Skin of body (tissue), 1 donor: ENCODE measurements at regions not wholly inside any gene's neighbourhood (a gene's known extent, or its start where the extent isn't known, plus 50 kb on each side); places are given as distances from the start of the nearest gene placed in this dataset.
"Not testable (repeated sequence)": the region's sequence is repeated elsewhere in the genome, so short reads cannot be mapped to it uniquely, and the experiment has no call there.

ENCODE experiments used
- DNase-seq: peaks from one replicate; lab custom pipeline; 2025; lab: John Stamatoyannopoulos, UW

DNA sequence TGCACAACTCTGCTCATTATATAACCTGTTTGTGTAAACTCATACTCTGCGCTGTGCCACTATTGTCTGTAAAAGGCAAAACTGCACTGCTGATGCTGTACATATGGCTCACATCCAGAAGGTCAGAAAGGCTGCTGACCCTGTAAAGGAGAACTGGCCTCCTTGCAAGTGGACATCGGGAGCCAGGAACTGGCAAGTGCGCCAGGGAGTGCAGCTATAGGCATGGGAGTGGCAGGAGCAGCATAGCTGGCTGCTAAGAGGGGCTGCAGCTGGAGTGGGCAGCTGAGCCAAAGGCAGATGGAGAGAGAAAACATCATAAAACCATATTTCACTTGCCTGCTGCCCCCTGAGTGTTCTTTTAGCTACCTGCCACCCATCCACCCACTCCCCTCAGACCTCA lies 2183.4 kb upstream of the ACO1 start:
- no peak for DNase-seq

DNA sequence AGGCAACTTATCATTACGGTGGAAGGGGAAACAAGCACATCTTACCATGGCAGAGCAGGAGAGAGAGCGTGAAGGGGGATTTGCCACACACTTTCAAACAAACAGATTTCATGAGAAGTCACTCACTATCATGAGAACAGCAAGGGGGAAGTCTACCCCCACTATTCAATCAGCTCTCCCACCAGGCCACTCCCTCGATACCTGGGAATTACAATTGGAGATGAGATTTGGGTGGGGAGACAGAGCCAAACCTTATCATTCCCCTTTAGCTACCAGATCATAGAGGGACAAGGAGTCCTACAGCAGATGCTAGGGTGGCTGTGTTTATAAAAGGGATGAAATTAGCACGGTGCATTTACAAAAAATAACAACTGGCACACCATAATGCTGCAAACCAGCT lies 2149.4 kb upstream of the ACO1 start:
- DNase-seq: no peak

DNA sequence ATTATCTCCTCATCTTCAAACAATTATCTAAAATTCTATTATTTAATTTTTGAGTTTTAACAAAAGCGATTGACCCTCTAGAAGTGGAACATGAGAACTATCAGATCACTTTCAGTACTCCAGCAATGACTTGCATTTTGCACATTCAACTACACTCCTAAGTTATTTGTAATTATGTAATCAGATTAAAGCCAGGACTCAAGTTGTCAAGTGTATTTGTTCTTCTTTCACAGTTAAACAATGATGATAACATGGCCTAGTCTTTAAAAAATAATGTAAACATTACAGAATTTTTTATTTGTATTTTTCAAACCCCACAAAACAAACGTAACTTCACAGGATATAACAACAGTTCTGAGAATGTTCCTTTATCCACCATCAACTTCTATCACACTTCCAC lies 2148.9 kb upstream of the ACO1 start:
- DNase-seq: no peak

DNA sequence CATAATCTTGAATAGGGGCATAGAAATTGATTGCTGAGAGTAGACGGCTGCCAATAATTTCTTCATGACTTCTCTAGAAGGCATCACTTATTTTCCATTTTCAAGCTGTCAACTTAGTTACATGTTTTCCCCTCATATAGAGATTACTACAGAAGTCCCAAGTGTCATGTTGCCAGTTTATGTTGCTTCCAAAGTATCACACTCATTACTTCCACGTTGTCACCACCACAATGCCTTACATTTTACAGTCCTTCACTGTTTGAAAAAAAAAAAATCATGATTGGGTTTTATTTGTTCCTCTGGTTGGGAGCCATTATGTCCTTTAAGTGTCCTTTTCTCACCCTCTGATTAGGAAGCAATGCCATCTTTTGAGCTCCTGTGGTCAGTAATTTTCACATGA lies 2144.6 kb upstream of the ACO1 start:
- DNase-seq: no peak

DNA sequence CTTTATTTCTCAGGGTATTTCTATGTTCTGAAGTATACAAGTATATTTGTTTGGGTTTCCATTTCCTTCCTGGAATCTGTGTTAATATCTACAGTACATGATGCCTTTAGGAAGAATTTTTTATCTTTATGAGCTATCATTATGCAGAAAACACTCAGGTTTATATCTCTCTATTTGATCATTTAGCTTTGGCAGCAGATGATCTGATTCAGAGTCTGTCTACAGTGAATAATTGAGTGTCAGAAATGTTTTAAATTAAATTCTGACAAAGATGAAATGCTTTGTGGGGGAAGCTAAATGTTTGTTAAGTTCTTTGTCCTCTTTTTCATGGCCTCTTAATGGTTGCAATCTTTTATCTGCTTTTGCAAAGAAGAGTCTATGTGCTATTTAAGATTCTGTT lies 2141.0 kb upstream of the ACO1 start:
- DNase-seq: no peak

DNA sequence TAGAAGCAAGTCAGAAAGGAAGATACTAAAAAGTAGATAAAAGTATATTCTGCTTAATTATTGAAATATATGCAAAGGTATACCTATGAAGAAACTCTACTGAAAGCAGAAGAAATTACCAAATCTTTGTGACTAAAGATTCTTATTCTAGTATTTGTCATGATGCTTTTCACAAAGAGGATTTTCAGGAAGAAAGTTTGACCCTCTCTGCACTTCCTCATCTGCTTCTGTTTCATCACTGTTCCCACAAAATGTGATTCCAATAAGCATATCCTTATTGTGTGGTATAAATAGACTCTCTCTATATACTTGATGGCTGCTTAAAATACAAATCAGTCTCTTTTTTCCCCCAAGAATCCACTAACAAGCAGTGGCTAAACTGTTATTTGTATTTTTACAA lies 2139.6 kb upstream of the ACO1 start:
- DNase-seq: no peak

DNA sequence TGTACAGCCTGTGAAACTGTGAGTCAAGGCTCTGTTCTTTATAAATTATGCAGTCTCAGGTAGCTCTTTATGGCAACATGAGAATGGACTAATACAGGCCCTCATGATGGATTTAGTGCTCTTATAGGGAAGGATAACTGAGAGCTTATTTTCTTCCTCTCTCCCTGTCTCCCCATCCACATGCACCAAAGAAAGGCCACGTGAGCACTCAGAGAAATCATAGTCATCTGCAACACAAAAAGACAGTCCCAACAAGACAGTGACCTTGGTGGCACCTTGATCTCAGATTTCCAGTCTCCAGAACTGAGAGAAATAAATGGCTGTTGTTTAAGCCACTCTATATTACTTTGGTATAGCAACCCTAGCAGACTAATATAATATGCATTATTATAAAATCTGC lies 2133.6 kb upstream of the ACO1 start:
- no peak for DNase-seq

DNA sequence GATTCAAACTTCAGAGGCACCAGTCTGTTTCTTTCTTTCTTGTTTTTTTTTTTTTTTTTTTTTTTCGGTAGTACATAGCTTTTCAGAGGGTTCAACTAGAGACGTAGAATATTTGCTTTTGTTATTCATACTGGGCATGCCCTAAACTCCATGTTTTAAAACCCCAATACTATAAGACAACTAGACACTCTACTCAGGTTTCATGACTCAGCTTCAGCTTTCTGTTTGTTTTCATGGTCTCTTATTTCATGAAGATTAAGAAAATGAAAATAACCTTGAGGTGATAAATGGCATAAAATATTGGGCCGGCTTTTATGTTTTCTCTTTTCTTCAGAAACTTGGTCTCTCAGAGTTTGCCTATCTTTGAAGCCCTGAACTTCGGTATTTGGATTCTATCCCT lies 2126.3 kb upstream of the ACO1 start:
- DNase-seq: no peak

DNA sequence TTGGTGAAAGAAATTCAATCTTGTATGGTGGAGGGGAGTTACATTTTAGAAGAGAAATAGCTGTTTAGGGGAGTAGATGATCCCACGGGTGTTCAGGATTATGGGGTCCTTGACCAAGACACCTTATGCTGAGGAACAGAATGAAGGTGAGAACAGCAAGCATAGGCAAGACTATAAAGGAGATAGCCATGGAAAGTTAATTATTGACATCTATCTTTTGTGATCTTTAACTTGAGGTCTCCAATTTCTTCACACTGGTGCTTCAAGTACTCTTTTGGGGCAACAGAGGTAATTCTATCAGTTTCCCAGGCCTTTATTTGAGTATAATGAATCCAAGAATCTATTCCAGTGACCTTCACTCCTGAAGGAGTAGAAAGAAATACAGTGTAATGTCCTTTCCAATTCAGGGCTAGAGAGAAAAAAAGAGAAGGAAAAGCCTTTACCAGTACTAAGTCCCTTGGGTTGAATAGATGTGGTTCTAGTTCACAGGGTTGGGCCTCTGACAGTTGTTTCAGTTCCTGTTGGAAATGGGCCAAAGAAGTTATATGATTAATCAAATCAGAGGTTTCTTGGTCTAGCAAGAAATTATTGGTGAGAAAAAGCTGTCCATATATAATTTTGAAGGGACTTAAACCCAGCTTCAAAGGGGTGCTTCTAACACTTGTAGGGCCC lies 2104.1 kb upstream of the ACO1 start:
- DNase-seq: no peak

DNA sequence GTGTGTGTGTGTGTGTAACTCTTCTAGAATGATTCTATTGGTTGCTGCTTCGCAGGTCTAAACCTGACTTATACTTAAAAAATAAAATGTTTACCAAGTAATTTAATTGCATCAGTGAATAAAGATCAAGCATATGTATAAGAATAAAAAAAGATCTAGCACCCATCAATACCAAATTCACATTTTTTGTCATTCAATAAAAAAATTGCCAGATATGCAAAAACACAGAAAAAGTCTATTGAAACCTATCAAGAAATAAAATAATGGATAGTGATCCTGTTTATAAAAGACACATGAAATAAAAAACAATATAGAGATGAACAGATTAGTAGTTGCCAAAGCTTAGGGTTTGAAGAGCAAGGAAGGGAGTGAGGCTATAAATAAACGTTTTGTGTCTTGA lies 2095.0 kb upstream of the ACO1 start:
- no peak for DNase-seq

DNA sequence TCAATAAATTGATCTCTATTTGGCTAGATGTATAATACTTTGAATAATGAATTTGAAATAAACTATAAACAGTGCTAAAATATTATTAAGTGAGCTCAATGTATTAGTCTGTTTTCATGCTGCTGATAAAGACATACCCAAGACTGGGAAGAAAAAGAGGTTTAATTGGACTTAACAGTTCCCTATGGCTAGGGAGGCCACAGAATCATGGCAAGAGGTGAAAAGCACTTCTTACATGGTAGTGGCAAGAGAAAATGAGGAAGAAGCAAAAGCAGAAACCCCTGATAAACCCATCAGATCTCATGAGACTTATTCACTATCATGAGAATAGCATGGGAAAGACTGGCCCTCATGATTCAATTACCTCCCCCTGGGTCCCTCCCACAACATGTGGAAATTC lies 2092.4 kb upstream of the ACO1 start:
- DNase-seq: not testable (repeated sequence)

DNA sequence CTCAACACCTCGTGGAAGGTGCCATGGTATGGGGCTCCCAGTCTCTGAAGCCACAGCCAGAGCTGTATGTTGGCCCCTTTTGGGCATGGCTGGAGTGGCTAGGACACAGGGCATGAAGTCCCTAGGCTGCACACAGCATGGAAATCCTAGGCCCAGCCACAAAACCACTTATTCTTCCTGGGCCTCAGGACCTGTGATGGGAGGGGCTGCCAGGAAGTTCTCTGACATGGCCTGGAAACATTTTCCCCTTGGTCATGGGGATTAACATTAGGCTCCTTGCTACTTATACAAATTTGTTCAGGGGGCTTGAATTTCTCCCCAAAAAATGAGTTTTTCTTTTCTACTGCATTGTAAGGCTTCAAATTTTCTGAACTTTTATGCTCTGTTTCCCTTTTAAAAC lies 2091.2 kb upstream of the ACO1 start:
- DNase-seq: no peak

DNA sequence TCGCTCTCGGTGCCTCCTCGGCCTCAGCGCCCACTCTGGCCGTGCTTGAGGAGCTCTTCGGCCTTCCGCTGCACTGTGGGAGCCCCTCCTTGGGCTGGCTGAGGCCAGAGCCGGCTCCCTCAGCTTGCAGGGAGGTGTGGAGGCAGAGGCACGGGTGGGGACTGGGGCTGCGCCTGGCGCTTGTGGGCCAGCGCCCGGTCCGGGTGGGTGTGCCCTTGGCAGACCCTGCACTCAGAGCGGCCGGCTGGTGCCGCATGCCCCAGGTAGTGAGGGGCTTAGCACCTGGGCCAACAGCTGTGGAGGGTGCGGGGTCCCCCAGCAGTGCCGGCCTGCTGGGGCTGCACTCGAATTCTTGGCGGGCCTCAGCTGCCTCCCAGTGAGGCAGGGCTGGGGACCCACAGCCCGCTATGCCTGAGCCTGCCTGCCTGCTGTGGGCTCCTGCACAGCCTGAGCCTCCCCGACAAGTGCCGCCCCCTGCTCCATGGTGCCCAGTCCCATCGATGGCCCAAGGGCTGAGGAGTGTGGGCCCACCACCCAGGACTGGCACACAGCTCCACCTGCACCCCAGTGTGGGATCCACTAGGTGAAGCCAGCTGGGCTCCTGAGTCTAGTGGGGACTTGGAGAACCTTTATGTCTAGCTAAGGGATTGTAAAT lies 2085.2 kb upstream of the ACO1 start:
- no peak for DNase-seq

DNA sequence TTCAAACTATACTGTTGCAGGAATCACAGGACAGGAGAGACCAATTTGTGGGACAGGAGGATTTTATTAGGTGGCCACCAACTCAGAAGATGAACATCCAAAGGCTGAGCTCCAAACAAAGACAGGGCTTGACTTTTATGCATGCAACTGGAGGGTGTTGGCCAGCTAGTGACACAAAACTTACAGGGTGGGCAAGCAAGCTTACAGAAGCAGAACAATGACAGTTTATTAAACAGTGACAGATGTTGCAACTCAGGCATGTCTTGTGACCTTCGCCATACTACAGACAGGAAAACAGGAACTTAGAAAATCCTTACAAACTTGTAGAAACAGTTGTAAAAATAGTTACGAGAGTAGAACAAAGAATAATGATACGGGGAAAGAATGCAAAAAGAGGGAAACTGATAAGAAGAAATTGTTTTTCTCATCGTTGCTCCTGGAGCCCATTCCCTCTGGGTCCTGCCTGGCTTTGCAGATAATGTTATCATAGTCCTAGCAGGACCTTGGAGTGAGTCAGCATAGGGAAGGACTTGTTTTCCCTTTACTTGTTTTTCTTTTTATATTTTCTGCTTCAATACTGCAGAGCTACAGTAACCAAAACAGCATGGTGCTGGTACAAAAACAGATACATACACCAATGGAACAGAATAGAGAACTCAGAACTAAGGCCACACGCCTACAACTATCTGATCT lies 2083.0 kb upstream of the ACO1 start:
- peak; percentile 32 for DNase-seq

DNA sequence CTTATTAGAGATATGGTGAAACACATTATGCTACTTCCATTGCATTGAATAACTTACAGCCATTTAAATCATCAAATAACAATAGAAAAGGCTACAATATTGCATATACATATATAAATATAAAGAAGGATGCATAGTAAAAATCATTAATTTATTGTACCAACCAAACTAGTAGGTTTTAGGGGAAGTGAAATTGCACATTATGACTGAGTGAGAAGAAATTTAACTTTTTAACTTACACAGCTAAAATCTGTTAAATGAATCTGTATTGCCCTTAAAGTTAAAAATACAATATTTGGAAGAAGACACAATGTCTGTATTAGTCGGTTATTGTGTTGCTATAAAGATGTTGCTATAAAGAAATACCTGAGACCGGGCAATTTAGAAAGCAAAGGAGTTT lies 2073.7 kb upstream of the ACO1 start:
- no peak for DNase-seq

DNA sequence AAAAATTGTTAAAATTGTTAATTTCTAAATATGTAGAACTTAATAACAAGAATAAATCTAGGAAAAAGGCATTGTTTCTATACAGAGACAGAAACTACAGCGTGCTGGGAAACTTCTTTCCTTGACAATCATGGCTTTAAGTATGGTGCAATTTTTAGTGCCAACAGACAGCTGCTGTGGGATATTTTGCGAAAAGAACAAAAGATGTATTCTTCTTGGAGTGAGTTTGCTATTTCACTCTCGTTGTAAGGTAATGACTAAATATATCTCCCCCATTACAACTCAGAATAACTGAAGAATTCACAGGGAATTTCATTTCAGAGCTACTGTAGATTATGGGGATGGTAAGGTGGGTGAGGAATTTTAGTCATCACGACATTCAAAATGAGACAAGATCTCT lies 2055.0 kb upstream of the ACO1 start:
- DNase-seq: no peak

DNA sequence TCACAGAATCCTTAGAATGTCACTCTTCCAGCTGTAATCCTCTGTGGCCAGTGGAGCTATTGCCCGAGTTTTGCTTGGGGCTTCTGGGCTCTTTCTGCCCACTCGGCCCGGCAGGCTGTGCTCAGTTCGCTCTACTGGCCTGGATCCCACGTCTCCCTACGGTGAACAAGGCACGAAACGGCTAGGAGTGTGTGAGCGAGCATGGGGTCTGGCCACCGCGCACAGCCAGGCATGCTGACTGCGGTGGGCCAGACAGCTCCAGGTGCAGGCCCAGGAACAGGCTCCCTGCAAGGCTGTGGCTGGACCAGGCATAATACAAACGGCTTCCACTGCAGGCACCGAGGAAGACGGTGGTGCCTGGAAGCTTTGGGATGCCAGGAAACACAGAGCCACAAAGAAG lies 2035.5 kb upstream of the ACO1 start:
- DNase-seq: no peak

DNA sequence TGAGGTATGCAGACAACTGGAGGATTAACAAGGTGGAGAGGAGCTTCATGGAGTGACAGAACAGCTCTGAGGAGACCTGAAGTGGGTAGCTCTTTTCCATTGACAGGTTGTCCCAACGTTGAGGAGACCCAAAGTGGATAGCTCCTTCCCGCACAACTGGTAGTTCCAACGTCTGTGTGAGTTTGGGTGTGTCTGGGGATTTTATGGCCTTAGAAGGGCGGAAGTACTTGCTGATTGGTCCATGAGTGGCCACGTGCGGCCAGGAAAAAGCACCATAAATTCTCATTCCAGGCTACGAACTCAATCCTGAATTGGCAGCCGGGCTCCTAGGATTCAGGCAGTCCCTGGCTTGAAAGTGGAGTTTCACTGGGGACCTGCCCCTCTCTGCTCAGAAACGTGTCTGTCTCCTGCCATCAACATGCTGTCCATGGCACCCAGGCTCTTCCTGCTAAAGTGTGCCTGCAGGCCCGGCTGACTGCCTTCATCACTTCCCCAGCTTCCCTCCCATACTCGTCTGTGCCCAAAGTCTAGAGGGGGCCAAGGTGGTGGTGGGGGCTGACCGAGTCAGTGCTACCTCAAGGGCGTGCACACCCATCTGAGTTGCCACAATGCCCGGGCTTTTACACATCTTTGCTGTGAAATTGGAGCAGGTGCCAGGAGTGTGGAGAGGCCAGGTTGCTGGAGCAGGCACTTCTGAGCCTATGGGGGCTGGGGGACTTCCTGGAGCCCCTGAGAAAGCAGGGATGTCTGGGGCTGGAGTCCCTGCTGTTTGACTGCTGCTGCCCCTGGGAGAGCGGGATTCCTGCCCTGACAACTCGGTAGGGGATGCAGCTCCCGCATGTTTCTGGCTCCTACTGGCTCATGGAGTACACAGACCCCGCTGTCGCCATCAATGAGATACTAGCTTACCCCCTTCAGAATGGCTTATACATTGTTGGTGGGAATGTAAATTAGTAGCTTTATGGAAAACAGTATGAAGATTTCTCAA lies 2034.6 kb upstream of the ACO1 start:
- DNase-seq: no peak

DNA sequence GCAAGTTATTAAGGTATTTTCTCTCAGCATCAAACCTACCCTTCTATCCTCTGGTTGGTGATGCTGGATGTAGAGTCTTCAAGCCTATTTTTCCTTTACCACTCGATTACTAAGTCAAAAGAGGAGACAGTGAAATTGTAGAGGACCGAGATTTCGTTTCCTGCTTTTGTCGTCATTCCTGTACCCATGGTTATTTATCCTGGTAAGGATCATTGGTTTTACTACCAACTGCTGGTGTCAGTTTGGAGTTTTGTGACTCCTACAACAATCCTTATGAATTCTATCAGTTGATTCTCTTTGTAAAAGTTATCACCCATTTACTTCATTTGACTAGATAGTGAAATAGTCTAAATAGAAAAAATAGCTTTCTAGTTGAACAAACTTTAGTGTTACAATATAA lies 2028.2 kb upstream of the ACO1 start:
- no peak for DNase-seq

DNA sequence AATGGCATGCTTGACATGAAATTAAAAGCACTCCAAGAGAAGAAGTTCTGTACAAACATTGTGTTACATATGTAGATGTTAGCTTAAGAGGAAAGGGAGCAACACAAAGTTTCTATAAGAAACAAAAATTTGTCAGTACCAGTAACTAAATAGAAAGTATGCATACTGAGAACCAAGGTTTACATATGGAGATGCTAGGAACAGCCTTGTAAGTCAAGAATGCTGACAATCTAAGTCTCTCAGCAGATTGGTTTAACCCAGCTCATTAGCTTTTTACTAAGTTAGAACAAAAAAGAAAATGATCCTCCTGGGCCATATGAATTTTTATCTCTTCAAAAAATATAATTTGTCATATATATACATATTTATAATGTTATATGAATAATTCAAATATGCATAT lies 2022.1 kb upstream of the ACO1 start:
- no peak for DNase-seq

DNA sequence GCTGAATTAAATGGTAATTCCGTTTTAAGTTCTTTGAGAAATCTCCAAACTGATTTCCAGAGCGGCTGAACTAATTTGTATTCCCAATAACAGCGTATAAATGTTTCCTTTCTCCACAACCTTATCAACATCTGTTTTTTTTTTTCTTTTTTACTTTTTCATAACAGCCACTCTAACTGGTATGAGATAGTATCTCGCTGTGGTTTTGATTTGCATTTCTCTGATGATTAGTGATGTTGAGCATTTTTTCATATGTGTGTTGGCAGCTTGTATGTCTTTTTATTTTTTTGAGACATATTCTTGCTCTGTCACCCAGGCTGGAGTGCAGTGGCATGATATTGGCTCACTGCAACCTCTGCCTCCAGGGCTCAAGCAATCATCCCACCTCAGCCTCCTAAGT lies 2018.3 kb upstream of the ACO1 start:
- not testable (repeated sequence) for DNase-seq

DNA sequence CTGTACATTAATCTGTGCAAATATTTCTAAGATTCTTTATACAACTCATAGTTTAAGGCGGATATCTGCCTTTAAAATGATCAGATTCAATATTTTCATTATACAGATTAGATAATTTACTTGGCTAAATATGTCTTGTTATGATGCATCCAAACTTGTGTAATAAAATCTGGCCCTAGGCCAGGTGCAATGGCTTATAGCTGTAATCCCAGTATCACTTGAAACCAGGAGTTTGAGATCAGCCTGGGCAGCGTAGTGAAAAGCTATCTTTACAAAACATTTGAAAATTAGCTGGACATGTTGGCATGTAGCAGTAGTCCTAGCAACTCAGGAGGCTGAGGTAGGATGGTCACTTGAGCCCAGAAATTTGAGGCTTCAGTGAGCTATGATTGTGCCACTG lies 2002.2 kb upstream of the ACO1 start:
- no peak for DNase-seq
